NB4 (cell line): ENCODE measurements at regions not wholly inside any gene's neighbourhood (a gene's known extent, or its start where the extent isn't known, plus 50 kb on each side); places are given as distances from the start of the nearest gene placed in this dataset.

Source experiments
- CTCF ChIP-seq: IDR thresholded peaks from one replicate; pipeline ENCODE4 v1.5.1; 2012; ENCODE audit warnings: low read depth, low read length
- POLR2A ChIP-seq: IDR thresholded peaks from 2 replicates; pipeline ENCODE4 v1.6.1; 2011; ENCODE audit warnings: mild to moderate bottlenecking; ENCODE audit not compliant: insufficient read length; ENCODE audit errors: extremely low read depth

- no peak for TF ChIP-seq CTCF
- TF ChIP-seq POLR2A = no peak
Observed at GRCh38 chr13:46468570-46469463, 81.8 kb upstream of the RUBCNL start.
